HG03354 (cell line): ENCODE measurements at regions not wholly inside any gene's neighbourhood (a gene's known extent, or its start where the extent isn't known, plus 50 kb on each side); places are given as distances from the start of the nearest gene placed in this dataset.
A peak's percentile ranks its signal among the peaks of the same experiment; 100 is the strongest.
"Not testable (repeated sequence)": the region's sequence is repeated elsewhere in the genome, so short reads cannot be mapped to it uniquely, and the experiment has no call there.

Source experiments
- ATAC-seq: cut with Tn5 transposase; IDR thresholded peaks from one replicate; pipeline ENCODE4 v1.9.1; 2021; ENCODE audit warnings: mild to moderate bottlenecking; ENCODE audit not compliant: unreplicated experiment, poor library complexity, severe bottlenecking

- peak; percentile 50 for ATAC-seq
Observed at GRCh38 chr7:106462365-106462859, 177.6 kb upstream of the NAMPT start.

GRCh38 chr7:106460792-106461254 is 176.0 kb upstream of the NAMPT start:
- ATAC-seq: no peak

DNA sequence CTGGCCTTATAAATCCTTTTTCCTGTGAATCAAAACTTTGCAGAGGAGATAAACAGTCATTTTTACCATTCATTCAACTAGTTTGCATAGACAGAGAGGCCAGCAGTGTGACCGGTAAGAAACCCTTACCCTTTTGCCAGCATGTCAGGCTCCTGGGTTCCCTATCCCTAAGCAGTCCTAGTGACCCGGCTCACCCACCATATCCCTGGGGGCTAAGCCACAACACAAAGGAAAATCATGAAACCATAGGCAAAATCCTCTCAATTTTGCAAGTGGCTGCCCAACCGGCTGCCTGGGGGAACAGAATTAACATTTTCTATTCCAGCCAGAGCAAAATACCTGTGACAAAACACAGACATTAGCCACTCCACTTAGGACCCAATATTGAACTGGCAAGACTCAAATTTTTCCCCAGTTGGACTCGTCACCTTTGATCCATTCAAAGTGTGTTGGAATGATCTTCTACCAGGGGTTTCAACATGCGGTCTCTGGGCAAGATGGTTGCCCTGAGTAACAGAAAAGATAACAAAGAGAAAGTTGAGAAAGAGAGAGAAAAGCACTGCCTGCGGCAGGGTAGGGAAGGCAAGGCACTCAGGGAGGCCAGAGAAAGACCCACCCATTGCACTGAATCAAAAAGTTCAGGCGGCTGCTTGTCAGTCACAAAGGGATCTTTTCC is 174.8 kb upstream of the NAMPT start:
- no peak for ATAC-seq

DNA sequence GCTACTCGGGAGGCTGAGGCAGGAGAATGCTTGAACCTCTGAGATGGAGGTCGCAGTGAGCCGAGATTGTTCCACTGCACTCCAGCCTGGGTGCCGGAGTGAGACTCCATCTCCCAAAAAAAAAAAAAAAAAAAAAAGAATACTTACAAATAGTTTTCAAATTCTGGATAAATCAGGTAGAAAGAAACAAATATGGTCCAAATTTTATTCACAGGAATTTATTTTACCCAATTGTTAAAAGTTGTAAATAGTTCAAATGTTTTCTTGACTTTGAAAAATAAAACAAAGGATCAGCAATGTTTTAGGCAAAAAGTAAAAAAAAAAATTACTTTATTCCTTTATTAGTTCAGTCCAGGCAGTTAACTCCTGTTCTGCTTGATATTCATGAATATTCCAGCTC is 172.9 kb upstream of the NAMPT start:
- no peak for ATAC-seq

GRCh38 chr7:106456329-106456728 is 171.5 kb upstream of the NAMPT start:
- no peak for ATAC-seq

DNA sequence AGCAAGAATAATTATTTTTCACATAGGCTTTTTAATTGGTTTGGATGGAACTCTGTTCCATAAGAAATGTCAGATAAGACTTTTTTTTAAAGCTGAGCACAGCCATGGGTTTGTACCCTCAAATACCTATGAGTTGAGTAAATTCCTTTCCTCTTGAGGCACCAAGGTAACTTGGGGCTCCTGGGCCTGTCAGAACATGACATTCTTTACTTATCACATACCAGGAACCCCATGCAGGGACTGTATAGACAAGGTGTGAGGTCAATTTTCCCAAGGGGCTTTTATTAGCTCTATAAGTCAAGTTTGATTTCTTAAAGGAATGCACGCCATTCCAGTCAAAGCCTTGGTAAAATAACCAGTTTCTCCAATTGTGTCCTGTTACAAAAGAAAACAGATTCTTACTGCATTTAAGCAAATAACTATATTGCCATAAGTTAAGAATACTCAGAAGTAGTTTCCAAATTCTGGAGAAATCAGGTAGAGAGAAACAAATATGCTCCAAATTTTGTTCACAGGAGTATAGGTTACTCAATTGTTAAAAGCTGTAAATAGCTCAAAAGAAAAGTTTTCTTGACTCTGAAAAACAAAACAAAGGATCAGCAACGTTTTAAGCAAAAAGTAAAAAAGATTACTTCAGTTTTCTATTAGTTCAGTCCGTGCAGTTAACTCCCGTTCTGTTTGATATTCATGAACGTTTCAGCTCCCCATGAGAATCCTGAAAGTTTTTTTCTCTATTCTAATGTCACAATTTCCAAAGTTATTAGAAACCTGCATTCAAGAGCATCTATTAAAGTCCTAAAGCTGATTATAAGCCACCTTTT is 167.5 kb upstream of the NAMPT start:
- no peak for ATAC-seq

DNA sequence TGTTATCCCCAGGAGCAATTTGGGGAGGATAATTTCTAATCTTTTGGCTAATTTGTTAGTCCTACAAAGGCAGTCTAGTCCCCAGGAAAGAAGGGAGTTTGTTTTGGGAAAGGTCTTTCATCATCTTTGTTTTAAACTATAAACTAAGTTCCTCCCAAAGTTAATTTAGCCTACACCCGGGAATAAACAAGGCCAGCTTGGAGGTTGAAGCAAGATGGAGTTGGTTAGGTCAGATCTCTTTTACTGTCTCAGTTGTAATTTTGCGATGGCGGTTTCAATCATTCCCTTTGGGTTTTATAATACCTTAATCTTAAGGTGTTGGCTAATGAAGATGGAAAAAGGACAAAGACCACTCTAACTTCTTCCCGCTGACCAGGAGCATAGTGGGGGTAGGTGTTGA is 166.4 kb upstream of the NAMPT start:
- ATAC-seq: no peak

DNA sequence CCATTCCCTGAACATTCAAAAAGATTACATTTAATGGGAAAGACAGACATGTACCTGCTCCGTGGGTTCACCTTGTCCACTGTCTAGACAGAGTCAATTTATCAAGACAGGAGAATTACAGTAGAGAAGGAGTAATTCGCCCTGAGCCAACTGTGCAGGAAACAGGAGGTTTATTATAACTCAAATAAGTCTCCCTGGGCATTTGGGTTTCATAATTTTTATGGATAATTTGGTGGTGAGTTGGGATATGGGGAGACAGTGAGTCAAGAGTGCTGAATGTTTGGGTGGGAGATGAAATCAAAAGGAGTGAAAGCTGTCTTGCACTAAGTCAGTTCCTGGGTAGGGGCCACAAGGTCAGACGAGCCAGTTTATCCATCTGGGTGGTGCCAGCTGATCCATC is 165.9 kb upstream of the NAMPT start:
- ATAC-seq: no peak

- no peak for ATAC-seq
Observed at GRCh38 chr7:106448992-106449859, 164.4 kb upstream of the NAMPT start.

GRCh38 chr7:106448346-106448991 is 163.7 kb upstream of the NAMPT start:
- no peak for ATAC-seq

DNA sequence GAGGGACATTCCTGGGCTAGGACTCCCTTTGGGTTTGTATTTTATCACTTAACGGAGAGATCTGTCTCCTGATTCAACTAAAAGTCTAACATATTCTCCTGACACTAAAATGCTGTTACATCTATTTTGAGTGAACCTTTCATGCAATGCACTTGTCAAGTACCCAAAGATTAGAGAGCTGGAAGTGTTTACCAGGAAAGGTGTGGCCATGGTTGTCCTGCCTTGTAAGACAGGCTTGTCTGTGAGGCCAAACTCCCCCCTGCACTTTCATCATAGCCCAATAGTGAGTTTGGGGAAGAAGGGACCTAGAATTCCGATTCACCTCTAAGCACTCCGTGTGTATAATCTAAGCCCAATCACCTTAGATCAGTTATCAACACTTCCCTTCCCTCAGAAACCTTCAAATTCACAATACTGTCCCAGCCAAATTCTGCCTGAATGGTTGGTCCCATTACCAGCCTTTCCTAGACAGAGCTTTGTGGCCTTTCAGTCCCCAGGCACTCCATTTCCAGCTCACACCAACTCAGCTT is 162.6 kb upstream of the NAMPT start:
- no peak for ATAC-seq

DNA sequence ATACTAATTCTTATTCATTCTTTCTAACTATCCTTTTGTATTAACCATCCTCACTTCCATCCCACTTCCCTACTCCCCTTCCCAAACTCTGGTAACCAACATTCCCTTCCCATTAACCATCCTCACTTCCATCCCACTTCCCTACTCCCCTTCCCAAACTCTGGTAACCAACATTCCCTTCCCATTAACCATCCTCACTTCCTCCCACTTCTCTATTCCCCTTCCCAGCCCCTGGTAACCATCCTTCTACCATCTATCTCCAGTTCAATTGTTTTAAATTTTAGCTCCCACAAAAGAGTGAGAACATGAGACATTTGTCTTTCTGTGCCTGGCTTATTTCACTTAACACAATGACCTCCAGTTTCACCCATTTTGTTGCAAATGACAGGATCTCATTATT is 160.6 kb upstream of the NAMPT start:
- ATAC-seq: not testable (repeated sequence)

GRCh38 chr7:106444068-106444655 is 159.4 kb upstream of the NAMPT start:
- no peak for ATAC-seq

- ATAC-seq: no peak
Observed at GRCh38 chr7:106443156-106443555, 158.4 kb upstream of the NAMPT start.

GRCh38 chr7:106442476-106442875 is 157.7 kb upstream of the NAMPT start:
- ATAC-seq: no peak

- not testable (repeated sequence) for ATAC-seq
Observed at GRCh38 chr7:106441343-106441742, 156.6 kb upstream of the NAMPT start.

- not testable (repeated sequence) for ATAC-seq
Observed at GRCh38 chr7:106436933-106437332, 152.2 kb upstream of the NAMPT start.

DNA sequence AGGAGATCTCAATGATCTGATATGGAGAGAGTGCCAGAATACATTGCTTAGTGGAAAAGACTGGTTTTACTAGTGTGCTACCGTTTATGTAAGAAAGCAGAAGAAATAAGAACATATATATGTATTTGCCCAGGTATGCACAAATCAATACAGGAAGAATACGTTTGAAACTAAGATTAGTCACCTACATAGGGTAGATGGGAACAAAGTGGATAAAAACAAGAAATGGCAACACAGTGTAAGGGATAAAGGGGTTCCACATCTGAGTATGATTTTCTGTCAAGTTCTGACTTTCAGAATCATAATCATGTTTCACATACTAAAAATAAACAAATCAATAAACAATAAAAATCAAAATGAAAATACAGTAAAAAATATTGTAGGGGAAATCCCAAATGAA is 148.6 kb upstream of the NAMPT start:
- ATAC-seq: no peak
